Smooth muscle cell (in vitro differentiated cells): ENCODE measurements at regions not wholly inside any gene's neighbourhood (a gene's known extent, or its start where the extent isn't known, plus 50 kb on each side); places are given as distances from the start of the nearest gene placed in this dataset.

Source experiments
- DNase-seq: peaks from one replicate; lab custom pipeline; 2025; ENCODE audit not compliant: unreplicated experiment; lab: John Stamatoyannopoulos, UW
- H2AFZ ChIP-seq: fragments of 200-600 bp; sonication (generic); 2 replicates; pipeline ENCODE4 v1.6.0; 2016; ENCODE audit warnings: antibody characterized with exemption, low read depth, mild to moderate bottlenecking
- H3F3A ChIP-seq: fragments of 200-600 bp; sonication (generic); 2 replicates; pipeline ENCODE4 v1.6.0; 2017; ENCODE audit warnings: antibody characterized with exemption, low read depth
- H3K27ac ChIP-seq: fragments of 200-600 bp; sonication (generic); 2 replicates; pipeline ENCODE4 v1.5.1; 2016; ENCODE audit warnings: low read depth, mild to moderate bottlenecking
- H3K27me3 ChIP-seq: fragments of 200-600 bp; sonication (generic); 2 replicates; pipeline ENCODE4 v1.6.1; 2016; ENCODE audit warnings: low read depth, mild to moderate bottlenecking
- H3K36me3 ChIP-seq: fragments of 200-600 bp; sonication (generic); 2 replicates; pipeline ENCODE4 v1.5.1; 2016; ENCODE audit warnings: low read depth
- H3K4me1 ChIP-seq: fragments of 200-600 bp; sonication (generic); 2 replicates; pipeline ENCODE4 v1.5.1; 2016; ENCODE audit warnings: low read depth
- H3K4me2 ChIP-seq: fragments of 200-600 bp; sonication (generic); 2 replicates; pipeline ENCODE4 v1.6.0; 2016; ENCODE audit warnings: mild to moderate bottlenecking
- H3K4me3 ChIP-seq: fragments of 200-600 bp; sonication (generic); 2 replicates; pipeline ENCODE4 v1.5.1; 2016; ENCODE audit warnings: mild to moderate bottlenecking
- H3K79me2 ChIP-seq: fragments of 200-600 bp; sonication (generic); 2 replicates; pipeline ENCODE4 v1.6.0; 2016; ENCODE audit warnings: low read depth, mild to moderate bottlenecking
- H3K9ac ChIP-seq: fragments of 200-600 bp; sonication (generic); 2 replicates; pipeline ENCODE4 v1.6.0; 2016; ENCODE audit warnings: low read depth
- H3K9me3 ChIP-seq: fragments of 200-600 bp; sonication (generic); replicated peaks from 2 replicates; pipeline ENCODE4 v1.5.1; 2016; ENCODE audit warnings: low read depth
- H4K20me1 ChIP-seq: fragments of 200-600 bp; sonication (generic); 2 replicates; pipeline ENCODE4 v1.6.0; 2016; ENCODE audit warnings: low read depth
- CTCF ChIP-seq: fragments of 200-600 bp; sonication (generic); IDR thresholded peaks from 2 replicates; pipeline ENCODE4 v1.5.1; 2017; ENCODE audit warnings: borderline replicate concordance, mild to moderate bottlenecking, antibody characterized with exemption; ENCODE audit not compliant: insufficient read depth, poor library complexity, severe bottlenecking
- WGBS: methylation state at CpG from one replicate; pipeline ENCODE4 v1.1.7; 2016; ENCODE audit warnings: low lambda C conversion rate; 5-methylcytosine and 5-hydroxymethylcytosine counted together

- no peak for TF ChIP-seq CTCF
- Histone ChIP-seq H3K9me3 (no peaks in the 10 kb centered on the region), H3K4me2 (no peak overlapping the region), H3K27me3 (no peaks in the 10 kb centered on the region), H4K20me1 (no peaks in the 10 kb centered on the region), H3K9ac (no peak overlapping the region), H3K4me3 (no peak overlapping the region), H3K36me3 (no peaks in the 10 kb centered on the region), H3K79me2 (no peaks in the 10 kb centered on the region), H3K4me1 (no peaks in the 10 kb centered on the region), H3F3A (no peaks in the 10 kb centered on the region), H3K27ac (no peak overlapping the region), H2AFZ (no peak overlapping the region)
- no peak for DNase-seq
- 78% methylated on average over 7 of the region's 7 CpGs for WGBS
These were observed 87.5 kb upstream of the DHX15 start for GRCh38 chr4:24671849-24672248.

DNA sequence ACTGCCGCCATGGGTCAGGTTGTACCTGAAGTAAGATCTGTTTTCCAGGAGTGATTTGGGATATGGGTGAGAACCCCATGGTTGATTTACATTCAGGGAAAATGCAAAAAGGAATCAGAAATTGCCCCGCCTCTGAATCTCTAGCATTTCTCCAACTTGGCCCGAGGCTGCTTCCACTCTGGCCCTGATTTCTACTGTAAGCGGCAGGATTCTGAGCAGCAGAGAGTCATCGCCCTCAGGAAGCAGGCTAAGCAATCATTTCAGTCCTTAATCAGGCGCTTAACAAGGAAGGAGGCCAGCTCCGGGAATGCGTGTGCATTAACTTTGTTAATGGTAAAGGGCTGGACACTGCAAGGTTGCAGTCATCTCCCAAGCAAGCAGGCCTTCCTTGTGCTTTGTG is 88.5 kb upstream of the DHX15 start:
- no peaks in the 10 kb centered on the region for H3K36me3 ChIP-seq
- H3K4me1 ChIP-seq, result no peaks in the 10 kb centered on the region
- no peak overlapping the region for H3K27ac ChIP-seq
- H2AFZ ChIP-seq, result no peak overlapping the region
- H3K27me3 ChIP-seq, result no peaks in the 10 kb centered on the region
- no peak for DNase-seq
- H3K4me2 ChIP-seq, result no peak overlapping the region
- 77% methylated on average over 8 of the region's 8 CpGs for WGBS
- TF ChIP-seq CTCF, result no peak
- H3K4me3 ChIP-seq, result no peak overlapping the region
- no peaks in the 10 kb centered on the region for H3K9me3 ChIP-seq
- no peaks in the 10 kb centered on the region for H3F3A ChIP-seq
- no peaks in the 10 kb centered on the region for H4K20me1 ChIP-seq
- no peak overlapping the region for H3K9ac ChIP-seq
- no peaks in the 10 kb centered on the region for H3K79me2 ChIP-seq

DNA sequence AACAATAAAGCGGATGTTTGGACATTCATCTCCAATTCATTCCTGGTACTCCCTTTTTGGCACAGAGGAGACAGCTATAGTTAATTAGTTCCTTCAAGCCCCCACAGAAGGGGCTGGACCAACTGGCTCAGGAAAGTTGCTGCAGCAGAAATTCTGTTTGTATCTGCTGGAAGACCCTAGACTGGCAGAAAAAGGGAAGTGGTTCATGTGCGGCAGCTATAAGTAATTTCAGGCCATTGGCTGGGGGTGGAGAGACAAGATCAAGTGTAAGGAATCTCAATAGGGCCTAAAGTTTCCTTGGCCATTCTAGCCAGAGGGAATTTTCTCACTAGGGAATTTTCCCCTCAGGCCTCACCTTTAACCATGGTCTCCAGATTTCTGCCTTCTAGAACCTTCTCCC is 89.9 kb upstream of the DHX15 start:
- H3K9ac ChIP-seq, result no peak overlapping the region
- no peaks in the 10 kb centered on the region for H3K27me3 ChIP-seq
- no peaks in the 10 kb centered on the region for H4K20me1 ChIP-seq
- no peaks in the 10 kb centered on the region for H3K79me2 ChIP-seq
- H3K27ac ChIP-seq, result no peak overlapping the region
- WGBS, result 98% methylated on average over 2 of the region's 2 CpGs
- no peaks in the 10 kb centered on the region for H3K9me3 ChIP-seq
- DNase-seq, result no peak
- TF ChIP-seq CTCF, result no peak
- no peaks in the 10 kb centered on the region for H3F3A ChIP-seq
- no peak overlapping the region for H2AFZ ChIP-seq
- no peaks in the 10 kb centered on the region for H3K4me1 ChIP-seq
- no peaks in the 10 kb centered on the region for H3K36me3 ChIP-seq
- no peak overlapping the region for H3K4me2 ChIP-seq
- no peak overlapping the region for H3K4me3 ChIP-seq

DNA sequence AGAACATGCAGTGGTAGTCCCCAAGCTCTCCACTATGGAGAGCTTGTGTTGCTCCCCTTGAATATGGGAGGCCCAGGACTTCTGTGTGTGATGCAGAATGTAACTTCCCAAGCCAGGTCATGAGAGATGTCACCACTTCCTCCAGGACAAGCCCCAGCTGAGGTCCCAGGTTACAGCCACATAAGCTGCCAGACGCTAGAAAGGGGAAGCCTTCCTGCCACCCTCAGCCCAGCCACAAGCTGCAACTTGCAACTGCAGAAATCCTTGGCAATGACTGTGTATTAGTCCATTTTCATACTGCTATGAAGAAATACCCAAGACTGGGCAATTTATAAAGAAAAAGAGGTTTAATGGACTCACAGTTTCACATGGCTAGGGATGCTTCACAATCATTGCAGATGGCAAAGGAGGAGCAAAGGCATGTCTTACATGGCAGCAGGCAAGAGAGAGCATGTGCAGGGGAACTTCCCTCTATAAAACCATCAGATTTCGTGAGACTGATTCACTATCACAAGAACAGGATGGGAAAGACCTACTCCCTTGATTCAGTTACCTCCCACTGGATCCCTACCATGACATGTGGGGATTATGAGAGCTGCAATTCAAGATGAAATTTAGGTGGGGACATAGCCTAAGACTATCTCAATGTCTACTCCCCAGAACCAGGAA is 91.5 kb upstream of the DHX15 start:
- TF ChIP-seq CTCF, result no peak
- H3K27me3 ChIP-seq, result no peaks in the 10 kb centered on the region
- no peaks in the 10 kb centered on the region for H3F3A ChIP-seq
- no peaks in the 10 kb centered on the region for H3K79me2 ChIP-seq
- H2AFZ ChIP-seq, result no peak overlapping the region
- no peaks in the 10 kb centered on the region for H3K9me3 ChIP-seq
- WGBS, result 78% methylated on average over 2 of the region's 2 CpGs
- no peaks in the 10 kb centered on the region for H3K36me3 ChIP-seq
- H4K20me1 ChIP-seq, result no peaks in the 10 kb centered on the region
- H3K4me3 ChIP-seq, result no peak overlapping the region
- H3K27ac ChIP-seq, result no peak overlapping the region
- H3K4me2 ChIP-seq, result no peak overlapping the region
- H3K4me1 ChIP-seq, result no peaks in the 10 kb centered on the region
- no peak overlapping the region for H3K9ac ChIP-seq
- DNase-seq, result no peak
